RWPE2 (cell line): ENCODE measurements at regions not wholly inside any gene's neighbourhood (a gene's known extent, or its start where the extent isn't known, plus 50 kb on each side); places are given as distances from the start of the nearest gene placed in this dataset.

ENCODE experiments used
- ATAC-seq: fragments of 200-7000 bp; cut with Tn5 transposase; 3 replicates; pipeline ENCODE4 v1.9.1; 2021; ENCODE audit warnings: low read depth
- DNase-seq: peaks from one replicate; pipeline ENCODE4 v3.0.0-alpha.2; 2020; ENCODE audit warnings: low spot score
- H3K27ac ChIP-seq: fragments of 450-650 bp; 2 replicates; pipeline ENCODE4 v1.5.1; 2017; ENCODE audit warnings: mild to moderate bottlenecking; ENCODE audit not compliant: poor library complexity, severe bottlenecking
- H3K27me3 ChIP-seq: fragments of 250-450 bp; sonication (Bioruptor Pico); 2 replicates; pipeline ENCODE4 v1.5.1; 2021; ENCODE audit warnings: mild to moderate bottlenecking, moderate library complexity; ENCODE audit not compliant: insufficient read depth, poor library complexity, severe bottlenecking
- H3K36me3 ChIP-seq: fragments of 250-450 bp; sonication (Bioruptor Pico); 2 replicates; pipeline ENCODE4 v1.5.1; 2020; ENCODE audit warnings: low read depth, mild to moderate bottlenecking, moderate library complexity
- H3K4me1 ChIP-seq: fragments of 250-450 bp; sonication (Bioruptor Pico); 2 replicates; pipeline ENCODE4 v1.5.1; 2021; ENCODE audit warnings: mild to moderate bottlenecking, moderate library complexity; ENCODE audit not compliant: insufficient read depth, poor library complexity, severe bottlenecking
- H3K4me3 ChIP-seq: fragments of 250-450 bp; sonication (Bioruptor Pico); 2 replicates; pipeline ENCODE4 v1.5.1; 2021; ENCODE audit warnings: mild to moderate bottlenecking, moderate library complexity; ENCODE audit not compliant: severe bottlenecking
- H3K9me3 ChIP-seq: fragments of 250-450 bp; sonication (Bioruptor Pico); 2 replicates; pipeline ENCODE4 v1.5.1; 2021; ENCODE audit warnings: mild to moderate bottlenecking, moderate library complexity; ENCODE audit not compliant: severe bottlenecking
- TF ChIP-seq, protein P1 (sequence below): fragments of 450-650 bp; IDR thresholded peaks from one replicate; pipeline ENCODE4 v1.5.1; 2017; ENCODE audit warnings: mild to moderate bottlenecking, moderate library complexity; ENCODE audit not compliant: poor library complexity, severe bottlenecking

DNA sequence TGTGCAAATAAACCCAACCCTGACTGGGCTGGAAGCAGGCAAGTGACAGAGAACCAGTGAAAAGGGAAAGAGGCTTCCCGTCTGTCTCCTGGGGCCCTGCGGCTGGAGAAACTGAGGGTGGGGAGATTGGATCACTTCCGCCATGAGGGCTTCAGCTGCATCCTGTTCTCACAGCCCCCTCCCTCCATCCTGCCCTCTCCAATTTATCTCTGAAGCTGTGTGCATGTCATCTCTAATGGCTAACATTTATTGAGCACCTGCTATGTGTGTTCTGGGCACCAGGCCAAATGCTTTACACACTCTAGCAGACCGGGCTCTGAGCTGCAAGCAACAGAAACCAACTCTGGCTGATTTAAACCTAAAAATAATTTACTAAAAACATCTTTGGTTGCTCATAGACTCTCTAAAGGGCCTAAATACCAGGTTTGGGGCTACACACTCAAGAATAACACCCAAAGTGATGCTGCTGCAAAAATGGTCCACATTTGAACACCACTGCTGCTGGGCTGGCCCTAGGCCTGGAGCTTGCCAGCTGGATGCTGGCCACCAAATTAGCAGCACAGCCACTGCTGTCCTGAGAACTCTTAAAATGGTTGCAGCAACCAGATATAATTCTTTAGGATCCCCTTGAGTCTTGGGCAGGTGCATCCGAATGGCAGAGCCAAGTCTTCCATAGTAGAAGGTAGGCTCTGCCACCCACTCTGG is 123.6 kb upstream of the LRFN2 start:
- peaks cover 8% of the 10 kb centered on the region for H3K27me3 ChIP-seq
- no peak overlapping the region for H3K4me3 ChIP-seq
- no peaks in the 10 kb centered on the region for H3K9me3 ChIP-seq
- no peak for DNase-seq
- H3K36me3 ChIP-seq = no peaks in the 10 kb centered on the region
- no peak for ATAC-seq
- TF ChIP-seq, protein P1, sequence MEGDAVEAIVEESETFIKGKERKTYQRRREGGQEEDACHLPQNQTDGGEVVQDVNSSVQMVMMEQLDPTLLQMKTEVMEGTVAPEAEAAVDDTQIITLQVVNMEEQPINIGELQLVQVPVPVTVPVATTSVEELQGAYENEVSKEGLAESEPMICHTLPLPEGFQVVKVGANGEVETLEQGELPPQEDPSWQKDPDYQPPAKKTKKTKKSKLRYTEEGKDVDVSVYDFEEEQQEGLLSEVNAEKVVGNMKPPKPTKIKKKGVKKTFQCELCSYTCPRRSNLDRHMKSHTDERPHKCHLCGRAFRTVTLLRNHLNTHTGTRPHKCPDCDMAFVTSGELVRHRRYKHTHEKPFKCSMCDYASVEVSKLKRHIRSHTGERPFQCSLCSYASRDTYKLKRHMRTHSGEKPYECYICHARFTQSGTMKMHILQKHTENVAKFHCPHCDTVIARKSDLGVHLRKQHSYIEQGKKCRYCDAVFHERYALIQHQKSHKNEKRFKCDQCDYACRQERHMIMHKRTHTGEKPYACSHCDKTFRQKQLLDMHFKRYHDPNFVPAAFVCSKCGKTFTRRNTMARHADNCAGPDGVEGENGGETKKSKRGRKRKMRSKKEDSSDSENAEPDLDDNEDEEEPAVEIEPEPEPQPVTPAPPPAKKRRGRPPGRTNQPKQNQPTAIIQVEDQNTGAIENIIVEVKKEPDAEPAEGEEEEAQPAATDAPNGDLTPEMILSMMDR = no peak
- no peak overlapping the region for H3K27ac ChIP-seq
- H3K4me1 ChIP-seq = no peaks in the 10 kb centered on the region

- no peaks in the 10 kb centered on the region for H3K4me1 ChIP-seq
- H3K4me3 ChIP-seq = no peak overlapping the region
- H3K27me3 ChIP-seq = peaks cover 11% of the 10 kb centered on the region
- ATAC-seq (no peak), DNase-seq (no peak)
- TF ChIP-seq, protein P1 = no peak
- H3K27ac ChIP-seq = no peak overlapping the region
- H3K36me3 ChIP-seq = no peaks in the 10 kb centered on the region
- no peaks in the 10 kb centered on the region for H3K9me3 ChIP-seq
These were observed 120.9 kb upstream of the LRFN2 start for GRCh38 chr6:40708049-40708448.

- Histone ChIP-seq H3K4me3 (no peak overlapping the region), H3K4me1 (no peaks in the 10 kb centered on the region), H3K36me3 (no peaks in the 10 kb centered on the region), H3K27me3 (peaks cover 11% of the 10 kb centered on the region), H3K9me3 (no peaks in the 10 kb centered on the region), H3K27ac (no peak overlapping the region)
- ATAC-seq (no peak), DNase-seq (no peak)
- TF ChIP-seq, protein P1 = no peak
These were observed 119.0 kb upstream of the LRFN2 start for GRCh38 chr6:40706178-40706577.

- Histone ChIP-seq H3K4me1 (no peaks in the 10 kb centered on the region), H3K9me3 (no peaks in the 10 kb centered on the region), H3K27me3 (peaks cover 11% of the 10 kb centered on the region), H3K36me3 (no peaks in the 10 kb centered on the region), H3K27ac (no peak overlapping the region), H3K4me3 (no peak overlapping the region)
- ATAC-seq (no peak), DNase-seq (no peak)
- TF ChIP-seq, protein P1 = no peak
These were observed 118.2 kb upstream of the LRFN2 start for GRCh38 chr6:40705354-40705753.

DNA sequence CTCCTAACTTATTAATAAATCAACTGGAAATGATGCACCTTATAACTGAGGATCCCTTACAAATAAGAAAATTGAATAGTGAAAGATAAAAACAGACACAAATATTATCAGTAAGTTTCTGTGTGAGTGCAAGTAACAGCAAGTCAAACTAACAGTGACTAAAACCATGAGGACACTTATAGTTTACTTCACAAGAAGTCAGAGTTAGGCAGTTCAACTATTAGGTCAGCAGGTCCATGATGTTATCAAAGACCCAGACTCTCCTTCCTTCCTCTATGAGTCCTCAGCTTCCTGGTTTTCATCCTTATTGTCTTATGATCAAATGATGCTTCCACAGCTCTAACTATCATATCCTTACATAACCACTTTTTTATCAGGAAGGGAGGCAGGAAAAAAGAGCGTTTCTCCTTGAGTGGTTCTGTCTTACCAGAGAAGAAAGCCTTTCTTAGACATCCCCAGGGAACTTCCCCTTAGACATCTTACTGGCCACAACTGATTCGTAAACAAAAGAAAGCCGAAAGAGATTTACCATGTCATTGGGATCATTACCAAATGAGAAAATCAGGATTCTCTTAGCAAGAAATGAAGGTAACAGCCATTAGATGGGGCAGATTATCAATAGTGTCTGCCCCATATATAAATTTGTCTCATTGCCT is 114.3 kb upstream of the LRFN2 start:
- Histone ChIP-seq H3K27ac (no peak overlapping the region), H3K4me3 (no peak overlapping the region), H3K4me1 (no peaks in the 10 kb centered on the region), H3K36me3 (no peaks in the 10 kb centered on the region), H3K9me3 (no peaks in the 10 kb centered on the region), H3K27me3 (peaks cover 2% of the 10 kb centered on the region)
- no peak for DNase-seq
- no peak for ATAC-seq
- TF ChIP-seq, protein P1 = no peak
